Fibroblast of pulmonary artery (primary cell): ENCODE measurements at regions not wholly inside any gene's neighbourhood (a gene's known extent, or its start where the extent isn't known, plus 50 kb on each side); places are given as distances from the start of the nearest gene placed in this dataset.

ENCODE experiments used
- DNase-seq: peaks from one replicate; pipeline ENCODE4 v3.0.0-alpha.2; 2010; ENCODE audit warnings: low read depth
- H3K4me3 ChIP-seq: replicated peaks from 2 replicates; pipeline ENCODE4 v1.5.1; 2011; ENCODE audit warnings: low read depth, mild to moderate bottlenecking, control low read depth, low read length, moderate library complexity
- CTCF ChIP-seq: IDR thresholded peaks from 2 replicates; pipeline ENCODE4 v1.5.1; 2011; ENCODE audit warnings: mild to moderate bottlenecking, control low read depth, low read length, inconsistent platforms; ENCODE audit errors: missing control alignments

- TF ChIP-seq CTCF: no peak
- no peak for DNase-seq
- no peak overlapping the region for H3K4me3 ChIP-seq
These were observed 434.9 kb upstream of the KLF6 start for GRCh38 chr10:4219901-4220300.

- no peak overlapping the region for H3K4me3 ChIP-seq
- DNase-seq: no peak
- TF ChIP-seq CTCF: no peak
These were observed 432.6 kb upstream of the KLF6 start for GRCh38 chr10:4217653-4218052.

GRCh38 chr10:4217187-4217586, 432.2 kb upstream of the KLF6 start:
- H3K4me3 ChIP-seq: no peak overlapping the region
- DNase-seq: no peak
- no peak for TF ChIP-seq CTCF

GRCh38 chr10:4216726-4217125, 431.7 kb upstream of the KLF6 start:
- DNase-seq: no peak
- no peak for TF ChIP-seq CTCF
- no peak overlapping the region for H3K4me3 ChIP-seq

- no peak for DNase-seq
- H3K4me3 ChIP-seq: no peak overlapping the region
- no peak for TF ChIP-seq CTCF
These were observed 431.1 kb upstream of the KLF6 start for GRCh38 chr10:4215963-4216575.

- no peak for TF ChIP-seq CTCF
- DNase-seq: no peak
- no peak overlapping the region for H3K4me3 ChIP-seq
These were observed 430.5 kb upstream of the KLF6 start for GRCh38 chr10:4215485-4215884.

- DNase-seq: no peak
- no peak for TF ChIP-seq CTCF
- H3K4me3 ChIP-seq: no peak overlapping the region
These were observed 429.9 kb upstream of the KLF6 start for GRCh38 chr10:4214908-4215307.
